ENCODE measurements at regions not wholly inside any gene's neighbourhood (a gene's known extent, or its start where the extent isn't known, plus 50 kb on each side); places are given as distances from the start of the nearest gene placed in this dataset.
A peak's percentile ranks its signal among the peaks of the same experiment; 100 is the strongest.
"Not testable (repeated sequence)": the region's sequence is repeated elsewhere in the genome, so short reads cannot be mapped to it uniquely, and the experiment has no call there.

DNA sequence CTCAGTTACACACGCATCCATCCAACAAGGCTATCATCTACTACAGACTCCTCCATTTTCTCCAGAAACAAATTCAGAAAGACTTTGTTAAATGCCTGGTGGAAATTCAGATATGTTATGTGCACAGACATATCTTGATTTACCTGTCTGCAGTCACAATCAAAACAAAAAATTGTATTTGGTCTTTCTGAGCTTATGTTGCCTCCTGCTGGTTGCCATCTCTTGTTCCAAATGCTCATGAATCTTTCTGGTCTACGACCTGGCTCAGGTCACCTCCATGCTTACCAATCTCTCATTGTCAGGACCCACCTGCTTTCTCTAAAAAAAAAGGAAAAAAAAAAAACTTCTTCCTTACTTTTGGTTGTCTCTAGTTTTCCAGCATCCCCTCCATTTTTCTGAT lies 169.2 kb upstream of the PLXNC1 start:
- DNase-seq (ENCODE audit: low read depth): peak; percentile 73

- DNase-seq (ENCODE audit: low read depth): no peak
These were observed 167.7 kb upstream of the PLXNC1 start for GRCh38 chr12:93980711-93981110.

GRCh38 chr12:93981411-93981810 lies 167.0 kb upstream of the PLXNC1 start:
- no peak for DNase-seq (ENCODE audit: low read depth)

- DNase-seq (ENCODE audit: low read depth): peak; percentile 93
These were observed 165.5 kb upstream of the PLXNC1 start for GRCh38 chr12:93982771-93983315.

DNA sequence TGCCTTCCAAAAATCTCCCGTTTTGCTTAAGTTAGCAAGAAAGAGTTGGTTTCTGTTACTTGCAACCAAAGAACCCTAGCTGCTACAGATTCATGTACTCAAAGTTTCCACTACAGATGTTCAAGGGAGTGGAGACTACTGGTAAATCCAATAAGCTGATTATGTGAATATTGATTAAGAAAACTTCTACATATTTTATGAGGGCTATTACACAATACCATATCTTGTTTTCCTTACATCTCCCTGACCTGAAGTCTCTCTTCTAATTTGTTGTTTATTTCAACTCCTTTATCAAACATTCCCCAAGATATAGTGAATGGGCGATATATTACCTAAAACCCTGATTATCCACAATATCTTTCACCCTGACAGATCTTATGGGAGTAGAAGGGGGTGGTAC lies 164.4 kb upstream of the PLXNC1 start:
- no peak for DNase-seq (ENCODE audit: low read depth)

- DNase-seq (ENCODE audit: low read depth): no peak
These were observed 158.4 kb upstream of the PLXNC1 start for GRCh38 chr12:93989949-93990348.

- DNase-seq (ENCODE audit: low read depth): peak; percentile 15
These were observed 157.3 kb upstream of the PLXNC1 start for GRCh38 chr12:93990832-93991803.

GRCh38 chr12:93991829-93992461 lies 156.4 kb upstream of the PLXNC1 start:
- DNase-seq (ENCODE audit: low read depth): no peak

DNA sequence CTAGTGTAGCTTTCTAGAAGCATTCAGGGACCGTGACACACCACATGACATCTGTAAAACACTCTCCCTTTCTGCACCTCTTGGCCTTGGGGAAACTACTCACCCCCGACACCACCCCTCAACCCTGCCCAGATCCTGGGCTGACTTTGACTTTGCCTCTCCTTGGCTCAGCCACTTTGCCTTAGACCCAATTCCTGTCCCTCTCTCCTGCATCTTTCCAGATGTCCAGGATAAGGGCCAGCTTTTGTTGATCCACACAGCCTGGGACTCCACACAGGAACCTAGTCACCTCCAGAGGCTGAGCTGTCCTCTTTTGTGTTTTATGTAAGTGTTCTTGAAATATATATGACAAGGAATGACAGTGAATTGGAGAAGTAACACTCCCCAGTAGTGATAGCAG lies 153.7 kb upstream of the PLXNC1 start:
- no peak for DNase-seq (ENCODE audit: low read depth)

- no peak for DNase-seq (ENCODE audit: low read depth)
These were observed 152.1 kb upstream of the PLXNC1 start for GRCh38 chr12:93996321-93996720.

DNA sequence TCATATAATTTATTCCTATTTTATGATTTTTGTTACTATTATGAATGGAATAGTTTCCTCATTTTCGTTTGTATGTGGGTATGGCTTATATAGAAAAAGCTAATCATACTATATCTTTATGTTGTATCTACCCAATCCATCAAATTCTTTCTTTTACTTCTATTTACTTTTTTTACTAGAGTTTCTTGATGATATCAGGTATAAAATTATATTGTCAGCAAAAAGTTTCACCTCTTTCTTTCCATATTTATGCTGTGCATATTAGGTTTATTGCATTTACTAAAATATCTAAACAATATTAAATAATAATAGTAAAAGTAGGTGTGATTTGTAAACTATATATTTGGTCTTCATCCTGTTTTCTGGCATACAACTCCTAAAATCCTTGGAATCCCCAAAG lies 146.7 kb upstream of the PLXNC1 start:
- DNase-seq (ENCODE audit: low read depth): no peak

GRCh38 chr12:94002925-94003324 lies 145.5 kb upstream of the PLXNC1 start:
- not testable (repeated sequence) for DNase-seq (ENCODE audit: low read depth)

GRCh38 chr12:94007833-94008232 lies 140.5 kb upstream of the PLXNC1 start:
- not testable (repeated sequence) for DNase-seq (ENCODE audit: low read depth)

DNA sequence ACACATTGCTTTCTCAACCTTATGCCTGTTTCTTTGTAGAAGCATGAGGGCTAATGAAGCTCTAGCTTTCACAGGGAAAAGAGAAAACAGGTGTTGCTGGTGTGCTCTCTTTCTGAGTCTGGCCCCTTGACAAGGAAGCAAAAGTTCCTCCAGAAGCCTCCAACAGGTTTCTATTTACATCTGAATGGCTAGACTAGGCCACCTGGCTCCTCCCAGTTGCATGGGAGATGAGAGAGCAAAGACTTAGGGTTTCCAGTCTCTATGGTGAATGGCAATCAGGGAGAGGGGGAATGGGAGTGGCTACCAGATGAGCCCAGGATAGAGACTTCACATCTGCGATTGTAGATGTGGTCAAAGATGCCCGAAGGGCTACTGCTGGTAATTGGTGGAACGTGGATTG lies 138.1 kb upstream of the PLXNC1 start:
- DNase-seq (ENCODE audit: low read depth): no peak

DNA sequence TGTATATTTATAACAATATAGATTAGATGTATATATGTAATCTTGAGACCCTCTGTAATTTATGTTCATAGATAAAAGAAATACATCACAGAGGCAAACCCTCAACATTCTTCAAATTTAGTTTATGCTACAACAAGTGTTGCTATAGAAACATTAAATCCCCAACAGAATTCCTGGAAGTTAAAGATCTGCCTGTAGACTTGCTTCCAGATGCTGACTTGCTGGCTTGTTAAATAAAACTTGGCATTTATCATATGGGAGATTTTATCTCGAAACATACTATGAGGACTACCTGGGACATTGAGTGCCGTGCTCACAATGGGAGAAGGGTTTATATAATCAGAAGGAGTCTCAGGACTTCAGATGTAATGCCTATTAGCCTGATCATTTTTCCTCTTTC lies 136.3 kb upstream of the PLXNC1 start:
- DNase-seq (ENCODE audit: low read depth): no peak

GRCh38 chr12:94012590-94012989 lies 135.8 kb upstream of the PLXNC1 start:
- no peak for DNase-seq (ENCODE audit: low read depth)

DNA sequence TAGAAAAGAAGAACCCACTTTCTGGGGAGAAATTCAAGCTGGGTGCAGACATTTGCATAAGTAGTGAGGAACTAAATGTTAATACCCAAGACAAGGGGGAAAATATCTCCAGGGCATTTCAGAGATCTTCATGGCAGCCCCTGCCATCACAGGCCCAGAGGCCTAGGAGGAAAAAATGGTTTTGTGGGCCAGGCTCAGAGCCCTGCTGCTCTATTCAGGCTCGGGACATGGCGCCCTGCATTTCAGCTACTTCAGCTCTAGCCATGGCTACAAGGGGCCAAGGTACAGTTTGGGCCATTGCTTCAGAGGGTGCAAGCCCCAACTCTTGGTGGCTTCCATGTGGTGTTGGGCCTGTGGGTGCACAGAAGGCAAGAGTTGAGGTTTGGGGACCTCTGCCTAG lies 131.1 kb upstream of the PLXNC1 start:
- DNase-seq (ENCODE audit: low read depth): not testable (repeated sequence)

DNA sequence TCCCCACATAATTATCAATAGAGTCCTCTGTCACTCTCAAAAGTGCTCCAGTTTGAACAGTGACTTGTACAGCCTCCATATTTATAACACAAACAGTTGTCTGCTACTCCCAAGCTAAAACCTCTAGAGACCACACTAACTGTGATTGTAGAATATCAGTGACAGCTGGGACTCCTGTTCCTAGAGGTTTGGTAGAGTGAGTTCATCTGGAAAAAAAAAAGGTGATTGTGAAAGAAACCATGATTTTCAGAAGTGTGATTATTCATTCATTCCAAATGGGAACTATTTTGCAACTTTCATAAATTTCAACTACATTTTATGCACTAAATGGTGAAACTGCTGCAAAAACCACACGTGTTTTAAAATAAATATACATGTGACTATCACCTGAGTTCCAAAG lies 128.0 kb upstream of the PLXNC1 start:
- DNase-seq (ENCODE audit: low read depth): peak; percentile 61

- no peak for DNase-seq (ENCODE audit: low read depth)
These were observed 124.5 kb upstream of the PLXNC1 start for GRCh38 chr12:94023879-94024278.

GRCh38 chr12:94025068-94025467 lies 123.3 kb upstream of the PLXNC1 start:
- no peak for DNase-seq (ENCODE audit: low read depth)

DNA sequence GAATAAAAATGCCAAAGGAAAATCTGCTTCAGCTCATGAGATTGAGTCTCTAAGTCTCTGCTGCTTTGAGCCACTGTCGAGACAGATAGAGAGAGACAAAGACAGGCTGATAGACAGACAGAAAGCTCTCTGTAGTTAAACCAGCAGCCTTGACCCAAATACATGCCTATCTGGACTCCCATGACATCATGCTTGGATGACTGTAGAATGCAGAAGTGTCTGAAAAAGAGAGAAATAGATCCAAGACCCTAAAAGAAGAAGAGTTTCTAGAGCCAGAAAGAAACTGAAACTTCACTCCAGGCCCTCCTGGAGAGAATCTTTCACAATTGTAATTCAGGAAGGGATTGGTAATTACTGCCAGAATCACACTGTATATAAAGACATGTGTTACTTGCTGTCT lies 122.6 kb upstream of the PLXNC1 start:
- no peak for DNase-seq (ENCODE audit: low read depth)

DNA sequence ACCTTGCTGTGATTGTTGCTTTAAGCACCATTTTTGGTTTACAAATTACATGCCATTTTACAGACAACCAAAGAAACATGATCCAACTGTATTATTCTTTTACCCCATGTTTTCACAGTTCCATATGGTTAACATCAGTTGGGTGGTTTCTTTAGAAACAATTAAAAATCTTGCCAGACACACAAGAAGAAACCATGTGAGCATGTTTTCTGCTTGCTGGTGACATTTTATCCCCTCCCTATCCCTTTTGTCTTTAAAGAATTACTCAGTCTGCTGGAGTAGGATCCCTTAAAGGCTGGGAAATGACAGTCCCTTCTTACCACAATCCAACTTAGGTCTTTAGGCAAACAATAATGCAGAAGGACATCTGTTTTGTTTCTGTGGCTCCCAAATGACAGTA lies 121.8 kb upstream of the PLXNC1 start:
- no peak for DNase-seq (ENCODE audit: low read depth)

- DNase-seq (ENCODE audit: low read depth): no peak
These were observed 120.8 kb upstream of the PLXNC1 start for GRCh38 chr12:94027561-94027960.
